ENCODE measurements at regions not wholly inside any gene's neighbourhood (a gene's known extent, or its start where the extent isn't known, plus 50 kb on each side); places are given as distances from the start of the nearest gene placed in this dataset.

- DNase-seq (no peak), ATAC-seq (ENCODE audit: poor library complexity) (no peak)
- TF ChIP-seq CTCF (IDR thresholded peaks at IDR 0.05) = no peak
- no peaks in the 10 kb centered on the region for H3K36me3 Mint-ChIP-seq (ENCODE audit: low read depth)
- H3K4me1 ChIP-seq (ENCODE audit: insufficient read depth, low read length) = no peaks in the 10 kb centered on the region
- intact Hi-C loops (cut with DNase I, micrococcal nuclease) = no loop called here
- no peak overlapping the region for H3K4me3 Mint-ChIP-seq
- ChIA-PET POLR2A (no interaction called here), CTCF (no interaction called here)
- H3K4me1 Mint-ChIP-seq (ENCODE audit: low read depth) = no peaks in the 10 kb centered on the region
- no peaks in the 10 kb centered on the region for H3K27me3 ChIP-seq (ENCODE audit: control insufficient read depth in 1 of 2, insufficient read depth in 2 of 2, low read length in 2 of 2)
- no peaks in the 10 kb centered on the region for H3K36me3 ChIP-seq (ENCODE audit: insufficient read depth, low read length)
- no peak overlapping the region for H3K27ac ChIP-seq (ENCODE audit: low read depth in 1 of 2, low read length in 2 of 2)
- H3K27ac Mint-ChIP-seq = no peak overlapping the region
- H3K9me3 Mint-ChIP-seq = no peaks in the 10 kb centered on the region
- no peaks in the 10 kb centered on the region for H3K27me3 Mint-ChIP-seq
- no peak overlapping the region for H3K4me3 ChIP-seq (ENCODE audit: low read length)
- no peaks in the 10 kb centered on the region for H3K9me3 ChIP-seq (ENCODE audit: control insufficient read depth in 1 of 2, insufficient read depth in 1 of 2, low read length in 2 of 2)
Observed at GRCh38 chrX:84712621-84713020, 210.4 kb upstream of the HDX start.

DNA sequence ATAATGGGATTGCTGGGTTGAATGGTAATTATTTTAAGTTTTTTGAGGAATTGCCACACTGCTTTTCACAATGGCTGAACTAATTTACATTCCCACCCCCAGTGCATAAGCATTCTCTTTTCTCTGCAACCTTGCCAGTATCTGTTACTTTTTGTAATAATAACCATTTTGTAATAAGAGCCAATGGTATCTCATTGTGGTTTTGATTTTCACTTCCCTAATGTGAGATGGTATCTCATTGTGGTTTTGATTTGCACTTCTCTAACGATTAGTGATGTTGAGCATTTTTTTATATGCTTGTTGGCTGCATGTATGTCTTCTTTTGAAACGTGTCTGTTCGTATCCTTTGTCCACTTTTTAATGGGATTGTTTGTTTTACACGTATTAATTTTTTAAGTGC is 213.1 kb upstream of the HDX start:
- Mint-ChIP-seq H3K27me3 (no peaks in the 10 kb centered on the region), H3K9me3 (no peaks in the 10 kb centered on the region), H3K36me3 (ENCODE audit: low read depth) (no peaks in the 10 kb centered on the region), H3K4me1 (ENCODE audit: low read depth) (no peaks in the 10 kb centered on the region), H3K4me3 (no peak overlapping the region), H3K27ac (no peak overlapping the region)
- DNase-seq (peak in 1 of 14 experiments; percentile 9), ATAC-seq (ENCODE audit: poor library complexity) (no peak)
- no peak overlapping the region for H3K27ac ChIP-seq (ENCODE audit: low read depth in 1 of 2, low read length in 2 of 2)
- no peaks in the 10 kb centered on the region for H3K9me3 ChIP-seq (ENCODE audit: control insufficient read depth in 1 of 2, insufficient read depth in 1 of 2, low read length in 2 of 2)
- intact Hi-C loops (cut with DNase I, micrococcal nuclease) = no loop called here
- TF ChIP-seq CTCF (IDR thresholded peaks at IDR 0.05) = no peak
- no peaks in the 10 kb centered on the region for H3K4me1 ChIP-seq (ENCODE audit: insufficient read depth, low read length)
- POLR2A ChIA-PET = no interaction called here
- no peaks in the 10 kb centered on the region for H3K27me3 ChIP-seq (ENCODE audit: control insufficient read depth in 1 of 2, insufficient read depth in 2 of 2, low read length in 2 of 2)
- CTCF ChIA-PET = no interaction called here
- H3K4me3 ChIP-seq (ENCODE audit: low read length) = no peak overlapping the region
- H3K36me3 ChIP-seq (ENCODE audit: insufficient read depth, low read length) = no peaks in the 10 kb centered on the region

GRCh38 chrX:84717343-84717742 is 215.1 kb upstream of the HDX start:
- TF ChIP-seq CTCF (IDR thresholded peaks at IDR 0.05) = no peak
- CTCF ChIA-PET = no interaction called here
- H3K9me3 Mint-ChIP-seq = no peaks in the 10 kb centered on the region
- no peaks in the 10 kb centered on the region for H3K27me3 Mint-ChIP-seq
- no peak overlapping the region for H3K4me3 Mint-ChIP-seq
- H3K9me3 ChIP-seq (ENCODE audit: control insufficient read depth in 1 of 2, insufficient read depth in 1 of 2, low read length in 2 of 2) = no peaks in the 10 kb centered on the region
- H3K27ac ChIP-seq (ENCODE audit: low read depth in 1 of 2, low read length in 2 of 2) = no peak overlapping the region
- no peak overlapping the region for H3K4me3 ChIP-seq (ENCODE audit: low read length)
- no peak overlapping the region for H3K27ac Mint-ChIP-seq
- intact Hi-C loops (cut with DNase I, micrococcal nuclease) = no loop called here
- POLR2A ChIA-PET = no interaction called here
- no peaks in the 10 kb centered on the region for H3K4me1 ChIP-seq (ENCODE audit: insufficient read depth, low read length)
- H3K36me3 Mint-ChIP-seq (ENCODE audit: low read depth) = no peaks in the 10 kb centered on the region
- H3K27me3 ChIP-seq (ENCODE audit: control insufficient read depth in 1 of 2, insufficient read depth in 2 of 2, low read length in 2 of 2) = no peaks in the 10 kb centered on the region
- H3K4me1 Mint-ChIP-seq (ENCODE audit: low read depth) = no peaks in the 10 kb centered on the region
- H3K36me3 ChIP-seq (ENCODE audit: insufficient read depth, low read length) = no peaks in the 10 kb centered on the region
- ATAC-seq (ENCODE audit: poor library complexity) (no peak), DNase-seq (no peak)
